Body of pancreas (tissue), 4 donors: ENCODE measurements at regions not wholly inside any gene's neighbourhood (a gene's known extent, or its start where the extent isn't known, plus 50 kb on each side); places are given as distances from the start of the nearest gene placed in this dataset.
"Not testable (repeated sequence)": the region's sequence is repeated elsewhere in the genome, so short reads cannot be mapped to it uniquely, and the experiment has no call there.

Experiments
- ATAC-seq: fragments of 150-250 bp; one replicate; pipeline ENCODE4 v1.9.1; 2016
- DNase-seq, 4 donors: peaks; one replicate each; pipeline ENCODE4 v3.0.0-alpha.2; 2019
- H3K27ac ChIP-seq, 4 donors: fragments of 200-600 bp; sonication (generic); 1 replicate in 3 of 4; 2 replicates in 1 of 4; pipeline versions ENCODE4 v1.5.1 to v1.6.1; 2016 to 2019; ENCODE audit warnings: mild to moderate bottlenecking in 1 of 4, mixed read lengths in 1 of 4, moderate library complexity in 1 of 4
- H3K27me3 ChIP-seq, 2 donors: fragments of 200-600 bp; sonication (generic); one replicate each; pipeline ENCODE4 v1.6.0; 2016; ENCODE audit warnings: mild to moderate bottlenecking in 1 of 2
- H3K36me3 ChIP-seq, 2 donors: fragments of 200-600 bp; sonication (generic); replicated peaks in 1 of 2; 2 replicates each; pipeline ENCODE4 v1.5.1; 2016; ENCODE audit warnings: low read depth in 2 of 2; ENCODE audit not compliant: insufficient read depth in 1 of 2
- H3K4me1 ChIP-seq: fragments of 200-600 bp; sonication (generic); one replicate; pipeline ENCODE4 v1.6.0; 2016
- H3K4me3 ChIP-seq, 2 donors: fragments of 200-600 bp; sonication (generic); 1 replicate in 1 of 2; 2 replicates in 1 of 2; pipeline ENCODE4 v1.5.1; 2016 to 2019
- H3K9me3 ChIP-seq, 3 donors: fragments of 200-600 bp; sonication (generic); 1 replicate in 2 of 3; 2 replicates in 1 of 3; pipeline ENCODE4 v1.5.1; 2016
- POLR2A ChIP-seq, 3 donors: fragments of 450-650 bp; IDR thresholded peaks; one replicate each; pipeline ENCODE4 v1.6.1; 2016; ENCODE audit warnings: antibody characterized with exemption in 3 of 3, mild to moderate bottlenecking in 2 of 3
- WGBS, 2 donors: methylation state at CpG; one replicate each; pipeline ENCODE4 v1.1.5; 2017; 5-methylcytosine and 5-hydroxymethylcytosine counted together
- intact Hi-C: fragments of 100-400 bp; cut with DNase I; formaldehyde crosslinking; loops from one replicate; pipeline ENCODE4 v1.15.1; 2023
- TF ChIP-seq, protein P1 (sequence below), 7 experiments: fragments of 450-650 bp in 4 of 7; fragments of 200-600 bp in 3 of 7; sonication (generic) in 3 of 7; IDR thresholded peaks; one replicate each; pipeline ENCODE4 v1.5.1; 2016 to 2019; ENCODE audit warnings: antibody characterized with exemption in 7 of 7

DNA sequence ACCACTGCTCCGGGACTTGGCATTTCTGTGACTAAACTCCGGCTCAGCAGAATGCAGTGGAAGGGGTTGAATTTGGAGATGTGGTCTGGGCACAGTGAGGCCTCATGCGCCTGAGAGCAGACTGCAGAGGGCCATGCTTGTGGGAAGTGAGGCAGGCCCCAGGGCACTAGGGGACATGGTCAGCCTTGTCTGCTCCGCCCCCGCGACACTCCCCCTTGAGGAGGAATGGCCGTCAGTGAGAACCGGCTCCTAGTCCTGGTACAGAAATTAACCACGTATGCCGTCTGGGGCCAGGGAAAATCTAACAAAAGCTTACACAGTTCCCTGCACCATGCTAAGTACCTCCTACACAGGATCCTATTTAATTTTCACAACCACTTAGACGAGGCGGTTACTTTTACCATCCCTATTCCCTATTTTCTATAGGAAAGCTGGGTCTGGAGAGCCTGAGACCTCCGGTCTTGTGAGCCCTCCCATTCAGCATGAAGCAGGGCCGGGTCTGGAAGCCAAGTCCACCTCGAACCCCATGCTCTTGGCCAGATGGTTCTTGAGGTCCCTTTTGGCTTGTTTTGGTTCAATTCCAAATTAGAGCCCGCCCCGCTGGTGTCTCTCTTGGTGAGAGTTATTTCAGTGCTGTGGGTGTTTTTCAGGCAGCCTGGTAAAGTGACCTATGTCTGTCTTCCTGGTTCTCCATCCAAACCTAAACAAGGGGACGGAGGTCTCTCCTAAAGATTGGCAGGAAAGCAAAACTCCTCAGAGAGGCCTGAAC lies 87.7 kb upstream of the PITRM1 start:
- no peaks in the 10 kb centered on the region for H3K9me3 ChIP-seq
- no peak overlapping the region for H3K27ac ChIP-seq
- intact Hi-C loops = no loop called here
- TF ChIP-seq, protein P1, sequence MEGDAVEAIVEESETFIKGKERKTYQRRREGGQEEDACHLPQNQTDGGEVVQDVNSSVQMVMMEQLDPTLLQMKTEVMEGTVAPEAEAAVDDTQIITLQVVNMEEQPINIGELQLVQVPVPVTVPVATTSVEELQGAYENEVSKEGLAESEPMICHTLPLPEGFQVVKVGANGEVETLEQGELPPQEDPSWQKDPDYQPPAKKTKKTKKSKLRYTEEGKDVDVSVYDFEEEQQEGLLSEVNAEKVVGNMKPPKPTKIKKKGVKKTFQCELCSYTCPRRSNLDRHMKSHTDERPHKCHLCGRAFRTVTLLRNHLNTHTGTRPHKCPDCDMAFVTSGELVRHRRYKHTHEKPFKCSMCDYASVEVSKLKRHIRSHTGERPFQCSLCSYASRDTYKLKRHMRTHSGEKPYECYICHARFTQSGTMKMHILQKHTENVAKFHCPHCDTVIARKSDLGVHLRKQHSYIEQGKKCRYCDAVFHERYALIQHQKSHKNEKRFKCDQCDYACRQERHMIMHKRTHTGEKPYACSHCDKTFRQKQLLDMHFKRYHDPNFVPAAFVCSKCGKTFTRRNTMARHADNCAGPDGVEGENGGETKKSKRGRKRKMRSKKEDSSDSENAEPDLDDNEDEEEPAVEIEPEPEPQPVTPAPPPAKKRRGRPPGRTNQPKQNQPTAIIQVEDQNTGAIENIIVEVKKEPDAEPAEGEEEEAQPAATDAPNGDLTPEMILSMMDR (IDR thresholded peaks at IDR 0.05) = no peak
- TF ChIP-seq POLR2A (IDR thresholded peaks at IDR 0.05) = no peak
- H3K36me3 ChIP-seq = no peaks in the 10 kb centered on the region
- no peaks in the 10 kb centered on the region for H3K27me3 ChIP-seq
- WGBS, 2 donors = 76 to 77% methylated on average over 14 to 18 of the region's 18 CpGs
- DNase-seq = no peak
- H3K4me3 ChIP-seq = no peak overlapping the region
- H3K4me1 ChIP-seq = peaks cover 3% of the 10 kb centered on the region
- ATAC-seq = no peak

GRCh38 chr10:3259499-3259898 lies 86.9 kb upstream of the PITRM1 start:
- intact Hi-C loops = no loop called here
- Histone ChIP-seq H3K36me3 (no peaks in the 10 kb centered on the region), H3K9me3 (no peaks in the 10 kb centered on the region), H3K4me1 (peaks cover 1% of the 10 kb centered on the region), H3K4me3 (no peak overlapping the region), H3K27ac (no peak overlapping the region), H3K27me3 (no peaks in the 10 kb centered on the region)
- DNase-seq (no peak), ATAC-seq (no peak)
- 78 to 79% methylated on average over 11 of the region's 11 CpGs for WGBS, 2 donors
- no peak for TF ChIP-seq POLR2A (IDR thresholded peaks at IDR 0.05)

GRCh38 chr10:3258394-3258793 lies 85.8 kb upstream of the PITRM1 start:
- ATAC-seq (no peak), DNase-seq (no peak)
- no peak overlapping the region for H3K4me3 ChIP-seq
- H3K36me3 ChIP-seq = no peaks in the 10 kb centered on the region
- H3K9me3 ChIP-seq = no peaks in the 10 kb centered on the region
- no peaks in the 10 kb centered on the region for H3K4me1 ChIP-seq
- 60 to 72% methylated on average over 7 of the region's 7 CpGs for WGBS, 2 donors
- H3K27me3 ChIP-seq = no peaks in the 10 kb centered on the region
- H3K27ac ChIP-seq = no peak overlapping the region
- intact Hi-C loops = no loop called here
- no peak for TF ChIP-seq POLR2A (IDR thresholded peaks at IDR 0.05)
- TF ChIP-seq, protein P1 (IDR thresholded peaks at IDR 0.05) = no peak

DNA sequence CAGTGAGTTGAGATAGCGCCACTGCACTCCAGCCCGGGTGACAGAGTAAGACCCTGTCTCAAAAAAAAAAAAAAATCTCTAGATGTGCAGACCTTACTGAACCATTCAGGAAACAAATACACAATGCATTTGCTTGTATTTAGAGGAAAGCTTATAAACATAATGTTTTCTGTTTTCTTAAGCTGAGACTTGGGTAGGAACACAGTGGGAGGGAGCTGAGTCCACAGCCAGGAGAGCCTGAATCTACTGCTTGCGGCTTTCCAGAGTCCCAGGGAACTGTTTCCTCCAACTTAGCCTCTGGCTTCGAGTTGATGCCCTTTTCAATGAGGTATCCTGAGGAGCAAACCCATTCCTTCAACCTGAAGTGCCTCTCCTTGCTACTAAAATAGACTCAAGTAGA lies 83.0 kb upstream of the PITRM1 start:
- H3K27ac ChIP-seq = no peak overlapping the region
- H3K4me3 ChIP-seq = no peak overlapping the region
- no peaks in the 10 kb centered on the region for H3K27me3 ChIP-seq
- ATAC-seq (no peak), DNase-seq (no peak)
- no peaks in the 10 kb centered on the region for H3K9me3 ChIP-seq
- no peaks in the 10 kb centered on the region for H3K4me1 ChIP-seq
- TF ChIP-seq POLR2A (IDR thresholded peaks at IDR 0.05) = no peak
- TF ChIP-seq, protein P1 (IDR thresholded peaks at IDR 0.05) = no peak
- no peaks in the 10 kb centered on the region for H3K36me3 ChIP-seq
- intact Hi-C loops = no loop called here
- WGBS, 2 donors = 70 to 80% methylated on average over 4 of the region's 4 CpGs

GRCh38 chr10:3255075-3255474 lies 82.5 kb upstream of the PITRM1 start:
- no peak overlapping the region for H3K27ac ChIP-seq
- no peaks in the 10 kb centered on the region for H3K27me3 ChIP-seq
- TF ChIP-seq, protein P1 (IDR thresholded peaks at IDR 0.05) = no peak
- TF ChIP-seq POLR2A (IDR thresholded peaks at IDR 0.05) = no peak
- no peaks in the 10 kb centered on the region for H3K36me3 ChIP-seq
- H3K4me1 ChIP-seq = no peaks in the 10 kb centered on the region
- H3K4me3 ChIP-seq = no peak overlapping the region
- intact Hi-C loops = no loop called here
- no peak for DNase-seq
- H3K9me3 ChIP-seq = no peaks in the 10 kb centered on the region
- 60 to 67% methylated on average over 4 to 5 of the region's 5 CpGs for WGBS, 2 donors
- no peak for ATAC-seq

GRCh38 chr10:3253974-3254373 lies 81.4 kb upstream of the PITRM1 start:
- intact Hi-C loops, H3K9me3 ChIP-seq, H3K4me3 ChIP-seq, H3K36me3 ChIP-seq, H3K27ac ChIP-seq, H3K27me3 ChIP-seq, DNase-seq, ATAC-seq, H3K4me1 ChIP-seq: not testable (repeated sequence)
- 62 to 70% methylated on average over 3 of the region's 3 CpGs for WGBS, 2 donors
